ENCODE measurements at regions not wholly inside any gene's neighbourhood (a gene's known extent, or its start where the extent isn't known, plus 50 kb on each side); places are given as distances from the start of the nearest gene placed in this dataset.

GRCh38 chr18:78831603-78832002 is 148.0 kb upstream of the SALL3 start:
- TF ChIP-seq ZFP3 (CRISPR knock-in tag; IDR thresholded peaks at IDR 0.05): no peak
- TF ChIP-seq OSR1 (CRISPR knock-in tag; IDR thresholded peaks at IDR 0.05): no peak
- no peak for TF ChIP-seq GLIS3 (CRISPR knock-in tag; IDR thresholded peaks at IDR 0.05)
- TF ChIP-seq, protein P1, sequence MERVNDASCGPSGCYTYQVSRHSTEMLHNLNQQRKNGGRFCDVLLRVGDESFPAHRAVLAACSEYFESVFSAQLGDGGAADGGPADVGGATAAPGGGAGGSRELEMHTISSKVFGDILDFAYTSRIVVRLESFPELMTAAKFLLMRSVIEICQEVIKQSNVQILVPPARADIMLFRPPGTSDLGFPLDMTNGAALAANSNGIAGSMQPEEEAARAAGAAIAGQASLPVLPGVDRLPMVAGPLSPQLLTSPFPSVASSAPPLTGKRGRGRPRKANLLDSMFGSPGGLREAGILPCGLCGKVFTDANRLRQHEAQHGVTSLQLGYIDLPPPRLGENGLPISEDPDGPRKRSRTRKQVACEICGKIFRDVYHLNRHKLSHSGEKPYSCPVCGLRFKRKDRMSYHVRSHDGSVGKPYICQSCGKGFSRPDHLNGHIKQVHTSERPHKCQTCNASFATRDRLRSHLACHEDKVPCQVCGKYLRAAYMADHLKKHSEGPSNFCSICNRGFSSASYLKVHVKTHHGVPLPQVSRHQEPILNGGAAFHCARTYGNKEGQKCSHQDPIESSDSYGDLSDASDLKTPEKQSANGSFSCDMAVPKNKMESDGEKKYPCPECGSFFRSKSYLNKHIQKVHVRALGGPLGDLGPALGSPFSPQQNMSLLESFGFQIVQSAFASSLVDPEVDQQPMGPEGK (CRISPR knock-in tag; IDR thresholded peaks at IDR 0.05; ENCODE audit: borderline replicate concordance): no peak
- TF ChIP-seq PPARA (CRISPR knock-in tag; IDR thresholded peaks at IDR 0.05; ENCODE audit: borderline replicate concordance): no peak
- TF ChIP-seq RARB (CRISPR knock-in tag; IDR thresholded peaks at IDR 0.05): no peak
- no peak for TF ChIP-seq BACH2 (CRISPR knock-in tag; IDR thresholded peaks at IDR 0.05; ENCODE audit: borderline replicate concordance)
- no peak for TF ChIP-seq ESRRG (CRISPR knock-in tag; IDR thresholded peaks at IDR 0.05)
- TF ChIP-seq, protein P2, sequence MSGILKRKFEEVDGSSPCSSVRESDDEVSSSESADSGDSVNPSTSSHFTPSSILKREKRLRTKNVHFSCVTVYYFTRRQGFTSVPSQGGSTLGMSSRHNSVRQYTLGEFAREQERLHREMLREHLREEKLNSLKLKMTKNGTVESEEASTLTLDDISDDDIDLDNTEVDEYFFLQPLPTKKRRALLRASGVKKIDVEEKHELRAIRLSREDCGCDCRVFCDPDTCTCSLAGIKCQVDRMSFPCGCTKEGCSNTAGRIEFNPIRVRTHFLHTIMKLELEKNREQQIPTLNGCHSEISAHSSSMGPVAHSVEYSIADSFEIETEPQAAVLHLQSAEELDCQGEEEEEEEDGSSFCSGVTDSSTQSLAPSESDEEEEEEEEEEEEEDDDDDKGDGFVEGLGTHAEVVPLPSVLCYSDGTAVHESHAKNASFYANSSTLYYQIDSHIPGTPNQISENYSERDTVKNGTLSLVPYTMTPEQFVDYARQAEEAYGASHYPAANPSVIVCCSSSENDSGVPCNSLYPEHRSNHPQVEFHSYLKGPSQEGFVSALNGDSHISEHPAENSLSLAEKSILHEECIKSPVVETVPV (CRISPR knock-in tag; IDR thresholded peaks at IDR 0.05): no peak
- no peak for TF ChIP-seq TSHZ2 (CRISPR knock-in tag; IDR thresholded peaks at IDR 0.05)
- no peak for TF ChIP-seq ARNTL (CRISPR knock-in tag; IDR thresholded peaks at IDR 0.05; ENCODE audit: borderline replicate concordance, low read depth)
- TF ChIP-seq TOX (CRISPR knock-in tag; IDR thresholded peaks at IDR 0.05; ENCODE audit: borderline replicate concordance): no peak
- TF ChIP-seq CREB5 (CRISPR knock-in tag; IDR thresholded peaks at IDR 0.05; ENCODE audit: low read depth): no peak
